B cell (primary cell): ENCODE measurements at regions not wholly inside any gene's neighbourhood (a gene's known extent, or its start where the extent isn't known, plus 50 kb on each side); places are given as distances from the start of the nearest gene placed in this dataset.

Experiments
- ATAC-seq: fragments of 200-7000 bp; cut with Tn5 transposase; one replicate; pipeline ENCODE4 v1.10.0; 2021; ENCODE audit warnings: low read depth, mild to moderate bottlenecking, moderate number of reproducible peaks, moderate library complexity
- CTCF ChIA-PET: fragments of 350-600 bp; sonication (Branson Sonifier 250); formaldehyde crosslinking; loops from one replicate; lab custom pipeline; 2021; ENCODE audit warnings: antibody characterized with exemption, inconsistent platforms; lab: Charles Lee
- POLR2A ChIA-PET: fragments of 350-600 bp; sonication (Branson Sonifier 250); formaldehyde crosslinking; loops from one replicate; lab custom pipeline; 2021; ENCODE audit warnings: antibody characterized with exemption; lab: Charles Lee
- DNase-seq: peaks from one replicate; pipeline ENCODE4 v3.0.0; 2013
- H2AFZ ChIP-seq: 2 replicates; pipeline ENCODE4 v1.6.1; 2012; ENCODE audit warnings: mild to moderate bottlenecking, low read depth, low read length; ENCODE audit not compliant: insufficient read depth, poor library complexity, severe bottlenecking
- H3K27ac ChIP-seq, 2 donors: 1 replicate in 1 of 2; 2 replicates in 1 of 2; pipeline ENCODE4 v1.5.1; 2012 to 2013; ENCODE audit warnings: low read length in 2 of 2, mild to moderate bottlenecking in 2 of 2, moderate library complexity in 1 of 2
- H3K27me3 ChIP-seq, 4 experiments: fragments of 200-600 bp in 1 of 4; sonication (generic) in 1 of 4; replicated peaks in 1 of 4; 1 replicate in 2 of 4; 2 replicates in 2 of 4; pipeline versions ENCODE4 v1.6.1 to v1.7.0; 2013 to 2016; ENCODE audit warnings: low read length in 3 of 4, mild to moderate bottlenecking in 2 of 4, mixed read lengths in 1 of 4, moderate library complexity in 1 of 4; ENCODE audit not compliant: insufficient read depth in 4 of 4, control insufficient read depth in 3 of 4; ENCODE audit errors: control extremely low read depth in 1 of 4
- H3K36me3 ChIP-seq, 2 experiments: replicated peaks in 1 of 2; 1 replicate in 1 of 2; 2 replicates in 1 of 2; pipeline versions ENCODE4 v1.6.1 to v1.7.1; 2013; ENCODE audit warnings: low read length in 1 of 2; ENCODE audit not compliant: insufficient read depth in 2 of 2, control insufficient read depth in 1 of 2; ENCODE audit errors: control extremely low read depth in 1 of 2, extremely low read depth in 1 of 2
- H3K4me1 ChIP-seq, 2 donors: fragments of 200-600 bp in 1 of 2; sonication (generic) in 1 of 2; 1 replicate in 1 of 2; 2 replicates in 1 of 2; pipeline versions ENCODE4 v1.5.1 to v1.6.1; 2013 to 2017; ENCODE audit warnings: low read length in 2 of 2; ENCODE audit not compliant: control insufficient read depth in 2 of 2, insufficient read depth in 2 of 2
- H3K4me2 ChIP-seq: replicated peaks from 2 replicates; pipeline ENCODE3; 2012; ENCODE audit warnings: mild to moderate bottlenecking, low read depth, low read length; ENCODE audit not compliant: poor library complexity, severe bottlenecking
- H3K4me3 ChIP-seq, 5 experiments: fragments of 200-600 bp in 1 of 5; sonication (generic) in 1 of 5; 1 replicate in 3 of 5; 2 replicates in 2 of 5; pipeline versions ENCODE4 v1.5.1 to v1.7.0; 2011 to 2016; ENCODE audit warnings: low read length in 4 of 5, mild to moderate bottlenecking in 4 of 5, low read depth in 2 of 5, control low read depth in 1 of 5, moderate library complexity in 1 of 5; ENCODE audit not compliant: insufficient read depth in 1 of 5; ENCODE audit errors: control extremely low read depth in 1 of 5, extremely low read depth in 1 of 5
- H3K79me2 ChIP-seq: fragments of 200-600 bp; sonication (generic); one replicate; pipeline ENCODE4 v1.6.0; 2016; ENCODE audit warnings: low read length; ENCODE audit not compliant: control insufficient read depth, insufficient read depth
- H3K9ac ChIP-seq: fragments of 200-600 bp; sonication (generic); 2 replicates; pipeline ENCODE4 v1.6.1; 2017; ENCODE audit warnings: mild to moderate bottlenecking, low read length, moderate library complexity
- H3K9me3 ChIP-seq, 3 donors: one replicate each; pipeline versions ENCODE4 v1.6.1 to v1.7.1; 2013; ENCODE audit warnings: low read length in 2 of 3; ENCODE audit not compliant: control insufficient read depth in 2 of 3, insufficient read depth in 1 of 3; ENCODE audit errors: control extremely low read depth in 1 of 3
- H4K20me1 ChIP-seq: 2 replicates; pipeline ENCODE4 v1.6.0; 2012; ENCODE audit warnings: mild to moderate bottlenecking, low read length; ENCODE audit not compliant: insufficient read depth, control insufficient read depth, poor library complexity, severe bottlenecking
- H3K27ac Mint-ChIP-seq: one replicate; pipeline ENCODE4 v1.8.0; 2021; ENCODE audit warnings: mixed read lengths
- H3K27me3 Mint-ChIP-seq: one replicate; pipeline ENCODE4 v1.8.0; 2021; ENCODE audit warnings: mixed read lengths
- H3K4me1 Mint-ChIP-seq: one replicate; pipeline ENCODE4 v1.8.0; 2021; ENCODE audit warnings: mixed read lengths
- H3K4me3 Mint-ChIP-seq: one replicate; pipeline ENCODE4 v1.8.0; 2021; ENCODE audit warnings: mixed read lengths
- H3K9me3 Mint-ChIP-seq: one replicate; pipeline ENCODE4 v1.8.0; 2022; ENCODE audit warnings: mixed read lengths; ENCODE audit not compliant: insufficient read depth
- EZH2 ChIP-seq: IDR thresholded peaks from 2 replicates; pipeline ENCODE4 v1.6.1; 2012; ENCODE audit warnings: borderline replicate concordance, low read depth, mild to moderate bottlenecking, moderate library complexity, low read length; ENCODE audit not compliant: insufficient read depth, poor library complexity, severe bottlenecking
- WGBS: methylation state at CpG from one replicate; pipeline ENCODE4 v1.1.5; 2013; ENCODE audit warnings: missing lambda C conversion rate; ENCODE audit not compliant: insufficient coverage; 5-methylcytosine and 5-hydroxymethylcytosine counted together
- intact Hi-C: fragments of 100-400 bp; cut with micrococcal nuclease; formaldehyde crosslinking; loops from one replicate; pipeline ENCODE4 v1.10.0; 2022
- TF ChIP-seq, protein P1 (sequence below): fragments of 200-600 bp; IDR thresholded peaks from one replicate; pipeline ENCODE4 v1.8.0; 2022; ENCODE audit warnings: antibody characterized with exemption, mild to moderate bottlenecking

DNA sequence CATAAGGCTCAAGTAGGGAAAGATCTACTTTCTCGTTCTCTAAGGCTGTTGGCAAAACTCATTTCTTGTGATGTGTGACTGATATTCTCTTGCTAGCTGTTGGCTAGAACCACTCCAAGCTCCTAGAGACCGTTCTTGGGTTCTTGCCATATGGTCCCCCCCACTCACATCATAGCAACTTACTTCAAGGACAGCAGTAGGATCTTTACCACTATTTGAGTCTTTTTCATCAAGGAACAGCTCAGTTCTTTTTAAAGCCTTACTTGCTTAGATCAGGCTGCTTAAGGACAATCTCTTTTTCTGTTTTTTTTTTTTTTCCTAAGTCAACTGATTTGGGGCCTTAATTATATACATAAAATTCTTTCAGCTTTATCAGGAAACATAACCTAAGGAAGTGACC, 251.1 kb downstream of the GPR37 start:
- Histone ChIP-seq H3K4me3 (no peak overlapping the region), H3K36me3 (no peaks in the 10 kb centered on the region), H2AFZ (no peak overlapping the region), H3K27me3 (no peaks in the 10 kb centered on the region), H4K20me1 (no peaks in the 10 kb centered on the region), H3K4me1 (no peaks in the 10 kb centered on the region), H3K9ac (no peak overlapping the region), H3K4me2 (no peak overlapping the region), H3K9me3 (peaks cover 0 to 5% (median 0%) of the 10 kb centered on the region in 3 donors), H3K27ac (no peak overlapping the region), H3K79me2 (no peaks in the 10 kb centered on the region)
- intact Hi-C loops: no loop called here
- ChIA-PET POLR2A (no interaction called here), CTCF (no interaction called here)
- Mint-ChIP-seq H3K4me3 (no peak overlapping the region), H3K27ac (no peak overlapping the region), H3K9me3 (peaks cover 2% of the 10 kb centered on the region), H3K4me1 (no peaks in the 10 kb centered on the region), H3K27me3 (no peaks in the 10 kb centered on the region)
- WGBS: 50% methylated on average over 1 of the region's 2 CpGs
- ATAC-seq (no peak), DNase-seq (no peak)
- TF ChIP-seq, protein P1, sequence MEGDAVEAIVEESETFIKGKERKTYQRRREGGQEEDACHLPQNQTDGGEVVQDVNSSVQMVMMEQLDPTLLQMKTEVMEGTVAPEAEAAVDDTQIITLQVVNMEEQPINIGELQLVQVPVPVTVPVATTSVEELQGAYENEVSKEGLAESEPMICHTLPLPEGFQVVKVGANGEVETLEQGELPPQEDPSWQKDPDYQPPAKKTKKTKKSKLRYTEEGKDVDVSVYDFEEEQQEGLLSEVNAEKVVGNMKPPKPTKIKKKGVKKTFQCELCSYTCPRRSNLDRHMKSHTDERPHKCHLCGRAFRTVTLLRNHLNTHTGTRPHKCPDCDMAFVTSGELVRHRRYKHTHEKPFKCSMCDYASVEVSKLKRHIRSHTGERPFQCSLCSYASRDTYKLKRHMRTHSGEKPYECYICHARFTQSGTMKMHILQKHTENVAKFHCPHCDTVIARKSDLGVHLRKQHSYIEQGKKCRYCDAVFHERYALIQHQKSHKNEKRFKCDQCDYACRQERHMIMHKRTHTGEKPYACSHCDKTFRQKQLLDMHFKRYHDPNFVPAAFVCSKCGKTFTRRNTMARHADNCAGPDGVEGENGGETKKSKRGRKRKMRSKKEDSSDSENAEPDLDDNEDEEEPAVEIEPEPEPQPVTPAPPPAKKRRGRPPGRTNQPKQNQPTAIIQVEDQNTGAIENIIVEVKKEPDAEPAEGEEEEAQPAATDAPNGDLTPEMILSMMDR: no peak
- TF ChIP-seq EZH2: no peak

GRCh38 chr7:124497176-124497575, 268.4 kb downstream of the GPR37 start:
- DNase-seq: no peak
- CTCF ChIA-PET: no interaction called here
- no peak for TF ChIP-seq EZH2
- Histone ChIP-seq H3K4me3 (no peak overlapping the region), H3K4me2 (no peak overlapping the region), H3K27ac (no peak overlapping the region), H4K20me1 (no peaks in the 10 kb centered on the region), H3K4me1 (no peaks in the 10 kb centered on the region), H3K9me3 (no peaks in the 10 kb centered on the region), H3K36me3 (no peaks in the 10 kb centered on the region), H3K27me3 (no peaks in the 10 kb centered on the region), H3K9ac (no peak overlapping the region), H2AFZ (no peak overlapping the region), H3K79me2 (no peaks in the 10 kb centered on the region)
- no CpG with 5 or more reads among the region's 3 CpGs for WGBS
- POLR2A ChIA-PET: no interaction called here
- no peak overlapping the region for H3K4me3 Mint-ChIP-seq
- no peak overlapping the region for H3K27ac Mint-ChIP-seq
- H3K27me3 Mint-ChIP-seq: no peaks in the 10 kb centered on the region
- ATAC-seq: no peak
- no peaks in the 10 kb centered on the region for H3K9me3 Mint-ChIP-seq
- intact Hi-C loops: no loop called here
- no peaks in the 10 kb centered on the region for H3K4me1 Mint-ChIP-seq
